GM23338 (cell line): ENCODE measurements at regions not wholly inside any gene's neighbourhood (a gene's known extent, or its start where the extent isn't known, plus 50 kb on each side); places are given as distances from the start of the nearest gene placed in this dataset.
A peak's percentile ranks its signal among the peaks of the same experiment; 100 is the strongest.

ENCODE experiments used
- ATAC-seq: fragments of 200-7000 bp; cut with Tn5 transposase; 3 replicates; pipeline ENCODE4 v1.9.1; 2020
- DNase-seq: peaks from one replicate; pipeline ENCODE4 v3.0.0-alpha.2; 2015; ENCODE audit warnings: low spot score
- H2AFZ ChIP-seq: fragments of 200-600 bp; sonication (generic); 2 replicates; pipeline ENCODE4 v1.8.0; 2016; ENCODE audit warnings: antibody characterized with exemption, mild to moderate bottlenecking, moderate library complexity
- H3F3A ChIP-seq: fragments of 200-600 bp; sonication (generic); replicated peaks from 2 replicates; pipeline ENCODE4 v1.8.0; 2017; ENCODE audit warnings: antibody characterized with exemption, mixed run types, low read depth
- H3K27ac ChIP-seq: fragments of 200-600 bp; sonication (generic); 2 replicates; pipeline ENCODE4 v1.6.1; 2016; ENCODE audit warnings: low read depth
- H3K27me3 ChIP-seq: fragments of 200-600 bp; sonication (generic); 2 replicates; pipeline ENCODE4 v1.8.0; 2016; ENCODE audit warnings: mild to moderate bottlenecking, mixed run types, moderate library complexity; ENCODE audit not compliant: insufficient read depth
- H3K36me3 ChIP-seq: fragments of 200-600 bp; sonication (generic); 2 replicates; pipeline ENCODE4 v1.8.0; 2016; ENCODE audit warnings: mild to moderate bottlenecking; ENCODE audit not compliant: insufficient read depth
- H3K4me1 ChIP-seq: fragments of 200-600 bp; sonication (generic); 2 replicates; pipeline ENCODE4 v1.8.0; 2016; ENCODE audit warnings: mild to moderate bottlenecking, moderate library complexity; ENCODE audit not compliant: insufficient read depth
- H3K4me2 ChIP-seq: fragments of 200-600 bp; sonication (generic); 2 replicates; pipeline ENCODE4 v1.7.1; 2017; ENCODE audit warnings: mixed run types
- H3K4me3 ChIP-seq: fragments of 200-600 bp; sonication (generic); 2 replicates; pipeline ENCODE4 v1.6.1; 2016; ENCODE audit warnings: mixed run types
- H3K79me2 ChIP-seq: fragments of 200-600 bp; sonication (generic); replicated peaks from 2 replicates; pipeline ENCODE4 v1.8.0; 2017; ENCODE audit warnings: mild to moderate bottlenecking; ENCODE audit not compliant: insufficient read depth
- H3K9me2 ChIP-seq: fragments of 200-600 bp; sonication (generic); 2 replicates; pipeline ENCODE4 v1.8.0; 2017; ENCODE audit not compliant: insufficient read depth
- H4K20me1 ChIP-seq: fragments of 200-600 bp; sonication (generic); replicated peaks from 2 replicates; pipeline ENCODE4 v1.8.0; 2017; ENCODE audit warnings: mild to moderate bottlenecking; ENCODE audit not compliant: insufficient read depth
- H3K27ac Mint-ChIP-seq: 2 replicates; pipeline ENCODE4 v1.8.0; 2020; ENCODE audit warnings: inconsistent platforms, mild to moderate bottlenecking, moderate library complexity, mixed read lengths
- H3K27me3 Mint-ChIP-seq: 3 replicates; pipeline ENCODE4 v1.8.0; 2022; ENCODE audit warnings: low read depth, mild to moderate bottlenecking, moderate library complexity, mixed read lengths, inconsistent platforms; ENCODE audit not compliant: insufficient read depth, poor library complexity
- H3K36me3 Mint-ChIP-seq: 3 replicates; pipeline ENCODE4 v1.8.0; 2021; ENCODE audit warnings: low read depth, mild to moderate bottlenecking, inconsistent platforms, moderate library complexity, mixed read lengths
- H3K4me1 Mint-ChIP-seq: 3 replicates; pipeline ENCODE4 v1.8.0; 2020; ENCODE audit warnings: mild to moderate bottlenecking, inconsistent platforms, mixed read lengths
- H3K4me3 Mint-ChIP-seq: 3 replicates; pipeline ENCODE4 v1.8.0; 2021; ENCODE audit warnings: moderate library complexity, mild to moderate bottlenecking, inconsistent platforms, mixed read lengths
- H3K9me3 Mint-ChIP-seq: 3 replicates; pipeline ENCODE4 v1.8.0; 2020; ENCODE audit warnings: moderate library complexity, mild to moderate bottlenecking, inconsistent platforms, mixed read lengths
- CTCF ChIP-seq, 2 experiments: fragments of 200-600 bp in 1 of 2; sonication (generic) in 1 of 2; conservative IDR thresholded peaks; 2 replicates each; pipeline versions ENCODE4 v1.5.1 to v1.6.1; 2016 to 2017; ENCODE audit warnings: antibody characterized with exemption in 2 of 2, low read depth in 2 of 2, mild to moderate bottlenecking in 2 of 2, moderate library complexity in 1 of 2
- ETS1 ChIP-seq: IDR thresholded peaks from 2 replicates; pipeline ENCODE4 v1.6.1; 2016; ENCODE audit warnings: antibody characterized with exemption
- EZH2 ChIP-seq: fragments of 200-600 bp; sonication (generic); IDR thresholded peaks from one replicate; pipeline ENCODE4 v1.8.0; 2017; ENCODE audit warnings: antibody characterized with exemption, mild to moderate bottlenecking, low read depth; ENCODE audit not compliant: unreplicated experiment
- EZH2phosphoT487 ChIP-seq: fragments of 200-600 bp; sonication (generic); IDR thresholded peaks from one replicate; pipeline ENCODE4 v1.8.1; 2018; ENCODE audit warnings: antibody characterized with exemption; ENCODE audit not compliant: unreplicated experiment
- JUNB ChIP-seq: IDR thresholded peaks from one replicate; pipeline ENCODE4 v1.6.1; 2016; ENCODE audit warnings: antibody characterized with exemption; ENCODE audit not compliant: unreplicated experiment
- NANOG ChIP-seq: IDR thresholded peaks from 2 replicates; pipeline ENCODE4 v1.6.1; 2016; ENCODE audit warnings: antibody characterized with exemption, borderline replicate concordance
- POLR2AphosphoS5 ChIP-seq: IDR thresholded peaks from 2 replicates; pipeline ENCODE4 v1.6.1; 2016; ENCODE audit warnings: antibody characterized with exemption, low read depth
- STAT1 ChIP-seq: IDR thresholded peaks from one replicate; pipeline ENCODE4 v1.6.1; 2016; ENCODE audit warnings: antibody characterized with exemption; ENCODE audit not compliant: unreplicated experiment
- ZNF114 ChIP-seq: fragments of 250-450 bp; sonication (Bioruptor Pico); IDR thresholded peaks from 2 replicates; pipeline ENCODE4 v1.5.0; 2020; ENCODE audit warnings: mild to moderate bottlenecking, moderate library complexity
- ZNF331 ChIP-seq: fragments of 250-450 bp; sonication (Bioruptor Pico); IDR thresholded peaks from 2 replicates; pipeline ENCODE4 v1.5.0; 2020; ENCODE audit warnings: low read depth, mild to moderate bottlenecking, moderate library complexity
- TF ChIP-seq, protein P1 (sequence below): fragments of 250-450 bp; sonication (Bioruptor Pico); IDR thresholded peaks from 2 replicates; pipeline ENCODE4 v1.5.0; 2020; ENCODE audit warnings: mild to moderate bottlenecking, moderate library complexity

DNA sequence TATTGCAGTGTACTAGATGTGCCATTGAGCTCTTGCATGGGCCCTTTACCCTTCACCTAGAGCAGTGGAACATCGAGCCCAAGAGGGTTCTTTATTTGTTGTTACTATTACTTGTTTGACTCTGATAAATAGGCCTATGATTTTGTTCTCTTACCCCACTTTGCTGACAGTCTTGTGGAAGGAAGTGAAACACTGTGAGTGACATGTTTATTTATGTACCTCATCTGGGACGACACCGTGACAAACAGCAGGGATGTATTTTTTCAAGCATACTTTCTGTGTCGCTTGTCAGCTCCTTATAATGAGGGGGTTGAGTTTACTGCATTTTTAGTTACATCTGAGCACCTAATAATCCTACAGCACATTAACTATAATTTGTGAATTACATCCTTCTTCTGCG, 1010.3 kb upstream of the TENM4 start:
- H4K20me1 ChIP-seq = no peaks in the 10 kb centered on the region
- Mint-ChIP-seq H3K27ac (no peak overlapping the region; the same call in 1 of the 2 replicates), H3K4me3 (no peak overlapping the region), H3K27me3 (no peaks in the 10 kb centered on the region), H3K9me3 (no peaks in the 10 kb centered on the region), H3K4me1 (peaks cover 14% of the 10 kb centered on the region), H3K36me3 (no peaks in the 10 kb centered on the region)
- H3K27ac ChIP-seq = no peak overlapping the region
- ATAC-seq = no peak
- peaks cover 8% of the 10 kb centered on the region; the same call in 1 of the 2 replicates for H3K4me1 ChIP-seq
- no peak overlapping the region for H2AFZ ChIP-seq
- no peak overlapping the region for H3K4me3 ChIP-seq
- TF ChIP-seq ZNF114 (CRISPR knock-in tag) (no peak), STAT1 (no peak), NANOG (no peak), JUNB (no peak), ETS1 (no peak), CTCF (conservative IDR thresholded peaks at IDR 0.05; ENCODE audit: low read depth in 2 of 2) (no peak), ZNF331 (CRISPR knock-in tag) (no peak), EZH2 (no peak)
- no peaks in the 10 kb centered on the region for H3F3A ChIP-seq
- no peaks in the 10 kb centered on the region for H3K27me3 ChIP-seq
- no peaks in the 10 kb centered on the region for H3K79me2 ChIP-seq
- no peaks in the 10 kb centered on the region for H3K9me2 ChIP-seq
- no peaks in the 10 kb centered on the region for H3K36me3 ChIP-seq
- no peak overlapping the region for H3K4me2 ChIP-seq
- DNase-seq = no peak

DNA sequence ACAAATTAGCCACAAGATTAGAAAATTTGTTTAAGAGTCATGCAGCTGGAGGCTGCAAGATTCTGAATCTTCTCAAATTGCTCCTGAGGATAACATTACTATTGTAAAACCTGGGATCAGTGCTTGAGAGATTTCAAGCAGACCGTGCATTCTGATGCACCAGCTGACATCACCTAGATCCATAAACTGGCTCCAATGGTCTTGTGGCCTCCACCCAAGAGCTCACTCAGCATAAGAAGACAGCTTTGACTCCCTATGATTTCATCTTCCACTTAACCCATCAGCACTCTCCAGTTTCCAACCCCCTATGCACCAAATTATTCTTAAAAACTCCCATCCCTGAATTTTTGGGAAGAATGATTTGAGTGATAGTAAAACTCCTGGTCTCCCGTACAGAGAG, 1007.9 kb upstream of the TENM4 start:
- no peaks in the 10 kb centered on the region for H4K20me1 ChIP-seq
- ATAC-seq = no peak
- TF ChIP-seq CTCF (conservative IDR thresholded peaks at IDR 0.05; ENCODE audit: low read depth in 2 of 2) = no peak
- TF ChIP-seq EZH2phosphoT487 = no peak
- TF ChIP-seq, protein P1, sequence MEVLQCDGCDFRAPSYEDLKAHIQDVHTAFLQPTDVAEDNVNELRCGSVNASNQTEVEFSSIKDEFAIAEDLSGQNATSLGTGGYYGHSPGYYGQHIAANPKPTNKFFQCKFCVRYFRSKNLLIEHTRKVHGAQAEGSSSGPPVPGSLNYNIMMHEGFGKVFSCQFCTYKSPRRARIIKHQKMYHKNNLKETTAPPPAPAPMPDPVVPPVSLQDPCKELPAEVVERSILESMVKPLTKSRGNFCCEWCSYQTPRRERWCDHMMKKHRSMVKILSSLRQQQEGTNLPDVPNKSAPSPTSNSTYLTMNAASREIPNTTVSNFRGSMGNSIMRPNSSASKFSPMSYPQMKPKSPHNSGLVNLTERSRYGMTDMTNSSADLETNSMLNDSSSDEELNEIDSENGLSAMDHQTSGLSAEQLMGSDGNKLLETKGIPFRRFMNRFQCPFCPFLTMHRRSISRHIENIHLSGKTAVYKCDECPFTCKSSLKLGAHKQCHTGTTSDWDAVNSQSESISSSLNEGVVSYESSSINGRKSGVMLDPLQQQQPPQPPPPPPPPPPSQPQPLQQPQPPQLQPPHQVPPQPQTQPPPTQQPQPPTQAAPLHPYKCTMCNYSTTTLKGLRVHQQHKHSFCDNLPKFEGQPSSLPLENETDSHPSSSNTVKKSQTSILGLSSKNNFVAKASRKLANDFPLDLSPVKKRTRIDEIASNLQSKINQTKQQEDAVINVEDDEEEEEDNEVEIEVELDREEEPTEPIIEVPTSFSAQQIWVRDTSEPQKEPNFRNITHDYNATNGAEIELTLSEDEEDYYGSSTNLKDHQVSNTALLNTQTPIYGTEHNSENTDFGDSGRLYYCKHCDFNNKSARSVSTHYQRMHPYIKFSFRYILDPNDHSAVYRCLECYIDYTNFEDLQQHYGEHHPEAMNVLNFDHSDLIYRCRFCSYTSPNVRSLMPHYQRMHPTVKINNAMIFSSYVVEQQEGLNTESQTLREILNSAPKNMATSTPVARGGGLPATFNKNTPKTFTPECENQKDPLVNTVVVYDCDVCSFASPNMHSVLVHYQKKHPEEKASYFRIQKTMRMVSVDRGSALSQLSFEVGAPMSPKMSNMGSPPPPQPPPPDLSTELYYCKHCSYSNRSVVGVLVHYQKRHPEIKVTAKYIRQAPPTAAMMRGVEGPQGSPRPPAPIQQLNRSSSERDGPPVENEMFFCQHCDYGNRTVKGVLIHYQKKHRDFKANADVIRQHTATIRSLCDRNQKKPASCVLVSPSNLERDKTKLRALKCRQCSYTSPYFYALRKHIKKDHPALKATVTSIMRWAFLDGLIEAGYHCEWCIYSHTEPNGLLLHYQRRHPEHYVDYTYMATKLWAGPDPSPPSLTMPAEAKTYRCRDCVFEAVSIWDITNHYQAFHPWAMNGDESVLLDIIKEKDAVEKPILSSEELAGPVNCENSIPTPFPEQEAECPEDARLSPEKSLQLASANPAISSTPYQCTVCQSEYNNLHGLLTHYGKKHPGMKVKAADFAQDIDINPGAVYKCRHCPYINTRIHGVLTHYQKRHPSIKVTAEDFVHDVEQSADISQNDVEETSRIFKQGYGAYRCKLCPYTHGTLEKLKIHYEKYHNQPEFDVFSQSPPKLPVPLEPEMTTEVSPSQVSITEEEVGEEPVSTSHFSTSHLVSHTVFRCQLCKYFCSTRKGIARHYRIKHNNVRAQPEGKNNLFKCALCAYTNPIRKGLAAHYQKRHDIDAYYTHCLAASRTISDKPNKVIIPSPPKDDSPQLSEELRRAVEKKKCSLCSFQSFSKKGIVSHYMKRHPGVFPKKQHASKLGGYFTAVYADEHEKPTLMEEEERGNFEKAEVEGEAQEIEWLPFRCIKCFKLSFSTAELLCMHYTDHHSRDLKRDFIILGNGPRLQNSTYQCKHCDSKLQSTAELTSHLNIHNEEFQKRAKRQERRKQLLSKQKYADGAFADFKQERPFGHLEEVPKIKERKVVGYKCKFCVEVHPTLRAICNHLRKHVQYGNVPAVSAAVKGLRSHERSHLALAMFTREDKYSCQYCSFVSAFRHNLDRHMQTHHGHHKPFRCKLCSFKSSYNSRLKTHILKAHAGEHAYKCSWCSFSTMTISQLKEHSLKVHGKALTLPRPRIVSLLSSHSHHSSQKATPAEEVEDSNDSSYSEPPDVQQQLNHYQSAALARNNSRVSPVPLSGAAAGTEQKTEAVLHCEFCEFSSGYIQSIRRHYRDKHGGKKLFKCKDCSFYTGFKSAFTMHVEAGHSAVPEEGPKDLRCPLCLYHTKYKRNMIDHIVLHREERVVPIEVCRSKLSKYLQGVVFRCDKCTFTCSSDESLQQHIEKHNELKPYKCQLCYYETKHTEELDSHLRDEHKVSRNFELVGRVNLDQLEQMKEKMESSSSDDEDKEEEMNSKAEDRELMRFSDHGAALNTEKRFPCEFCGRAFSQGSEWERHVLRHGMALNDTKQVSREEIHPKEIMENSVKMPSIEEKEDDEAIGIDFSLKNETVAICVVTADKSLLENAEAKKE (CRISPR knock-in tag) = no peak
- TF ChIP-seq STAT1 = no peak
- no peak for TF ChIP-seq ZNF114 (CRISPR knock-in tag)
- no peak for TF ChIP-seq ZNF331 (CRISPR knock-in tag)
- no peak for TF ChIP-seq POLR2AphosphoS5
- TF ChIP-seq NANOG = no peak

More for the DNA sequence above, 1007.9 kb upstream of the TENM4 start:
- H3K4me1 ChIP-seq = no peaks in the 10 kb centered on the region
- no peaks in the 10 kb centered on the region for H3K27me3 Mint-ChIP-seq
- H3K4me2 ChIP-seq = no peak overlapping the region
- H2AFZ ChIP-seq = 0 out of 2 replicates have a peak overlapping the region, but pooled peaks have one; percentile 33
- H3K4me3 ChIP-seq = no peak overlapping the region
- H3K27me3 ChIP-seq = no peaks in the 10 kb centered on the region
- no peaks in the 10 kb centered on the region for H3K36me3 ChIP-seq
- H3K36me3 Mint-ChIP-seq = no peaks in the 10 kb centered on the region
- no peak overlapping the region for H3K27ac Mint-ChIP-seq
- DNase-seq = no peak
- no peak overlapping the region for H3K27ac ChIP-seq
- no peak overlapping the region for H3K4me3 Mint-ChIP-seq
- no peaks in the 10 kb centered on the region for H3K9me3 Mint-ChIP-seq
- no peaks in the 10 kb centered on the region for H3K9me2 ChIP-seq
- no peaks in the 10 kb centered on the region for H3K79me2 ChIP-seq
- H3F3A ChIP-seq = no peaks in the 10 kb centered on the region
- H3K4me1 Mint-ChIP-seq = peaks cover 2% of the 10 kb centered on the region; the same call in 2 of the 3 replicates
